PFSK-1 (cell line): ENCODE measurements at regions not wholly inside any gene's neighbourhood (a gene's known extent, or its start where the extent isn't known, plus 50 kb on each side); places are given as distances from the start of the nearest gene placed in this dataset.

Experiments
- FOXP2 ChIP-seq: optimal IDR thresholded peaks from 2 replicates; pipeline ENCODE3; 2011; ENCODE audit warnings: borderline replicate concordance, control low read depth, inconsistent platforms; ENCODE audit not compliant: insufficient read depth; ENCODE audit errors: extremely low read length, extremely low read depth
- POLR2AphosphoS5 ChIP-seq: IDR thresholded peaks from 2 replicates; pipeline ENCODE4 v1.6.1; 2012; ENCODE audit warnings: low read depth, mild to moderate bottlenecking, control low read depth, low read length, moderate library complexity
- SIN3A ChIP-seq: IDR thresholded peaks from 2 replicates; pipeline ENCODE4 v1.6.1; 2012; ENCODE audit warnings: mild to moderate bottlenecking, low read length, moderate library complexity, borderline replicate concordance; ENCODE audit not compliant: insufficient read depth
- TAF1 ChIP-seq: IDR thresholded peaks from 2 replicates; pipeline ENCODE4 v1.6.1; 2012; ENCODE audit warnings: low read length, control low read depth, borderline replicate concordance; ENCODE audit not compliant: insufficient read depth
- TF ChIP-seq, protein P1 (sequence below), 2 experiments: IDR thresholded peaks; 2 replicates each; pipeline versions ENCODE4 v1.6.1 to v1.8.0; 2011 to 2012; ENCODE audit warnings: low read depth in 2 of 2, low read length in 2 of 2, control low read depth in 1 of 2, inconsistent platforms in 1 of 2, mild to moderate bottlenecking in 1 of 2, moderate library complexity in 1 of 2; ENCODE audit not compliant: insufficient read depth in 1 of 2

DNA sequence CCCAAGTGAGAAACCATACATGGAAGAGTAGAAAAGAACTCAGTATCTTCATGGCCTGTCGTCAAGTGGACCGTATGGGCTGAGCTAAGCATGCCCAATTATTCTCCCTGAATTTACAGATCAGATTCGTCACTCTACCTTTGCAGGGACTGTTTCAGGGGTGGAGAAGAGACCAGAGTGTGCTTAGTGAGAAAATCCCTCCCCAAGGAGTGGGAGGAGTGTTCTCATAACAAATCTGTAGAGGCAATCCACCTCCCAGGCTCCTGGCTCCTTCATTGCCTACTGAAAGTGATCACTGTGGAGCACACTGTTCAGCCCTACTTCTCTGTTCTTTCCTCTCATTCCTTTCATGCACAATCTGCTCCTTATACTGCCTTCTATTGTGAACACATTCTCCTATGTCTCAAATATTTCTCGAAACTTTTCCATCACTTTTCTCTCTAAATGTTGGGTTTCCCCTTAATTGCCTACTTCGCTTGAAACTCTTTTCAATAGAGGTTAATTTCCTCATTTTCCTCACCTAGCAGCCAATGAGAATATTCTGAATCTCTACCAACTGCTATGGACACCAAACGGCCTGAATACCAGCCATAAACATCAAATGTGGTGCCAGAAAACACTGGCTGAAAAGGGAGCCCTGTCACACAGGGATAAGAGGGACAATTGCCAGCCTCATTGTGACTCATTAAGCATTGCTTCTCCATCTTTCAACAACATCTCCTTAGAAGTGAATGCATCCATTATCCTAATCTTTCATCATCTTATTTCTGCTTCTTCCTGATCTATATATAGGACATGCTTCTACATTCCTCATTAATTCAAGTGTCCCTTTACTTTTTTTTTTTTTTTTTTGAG lies 398.3 kb downstream of the UTRN start:
- TF ChIP-seq TAF1 (no peak), FOXP2 (no peak), SIN3A (no peak), POLR2AphosphoS5 (no peak)
- TF ChIP-seq, protein P1, sequence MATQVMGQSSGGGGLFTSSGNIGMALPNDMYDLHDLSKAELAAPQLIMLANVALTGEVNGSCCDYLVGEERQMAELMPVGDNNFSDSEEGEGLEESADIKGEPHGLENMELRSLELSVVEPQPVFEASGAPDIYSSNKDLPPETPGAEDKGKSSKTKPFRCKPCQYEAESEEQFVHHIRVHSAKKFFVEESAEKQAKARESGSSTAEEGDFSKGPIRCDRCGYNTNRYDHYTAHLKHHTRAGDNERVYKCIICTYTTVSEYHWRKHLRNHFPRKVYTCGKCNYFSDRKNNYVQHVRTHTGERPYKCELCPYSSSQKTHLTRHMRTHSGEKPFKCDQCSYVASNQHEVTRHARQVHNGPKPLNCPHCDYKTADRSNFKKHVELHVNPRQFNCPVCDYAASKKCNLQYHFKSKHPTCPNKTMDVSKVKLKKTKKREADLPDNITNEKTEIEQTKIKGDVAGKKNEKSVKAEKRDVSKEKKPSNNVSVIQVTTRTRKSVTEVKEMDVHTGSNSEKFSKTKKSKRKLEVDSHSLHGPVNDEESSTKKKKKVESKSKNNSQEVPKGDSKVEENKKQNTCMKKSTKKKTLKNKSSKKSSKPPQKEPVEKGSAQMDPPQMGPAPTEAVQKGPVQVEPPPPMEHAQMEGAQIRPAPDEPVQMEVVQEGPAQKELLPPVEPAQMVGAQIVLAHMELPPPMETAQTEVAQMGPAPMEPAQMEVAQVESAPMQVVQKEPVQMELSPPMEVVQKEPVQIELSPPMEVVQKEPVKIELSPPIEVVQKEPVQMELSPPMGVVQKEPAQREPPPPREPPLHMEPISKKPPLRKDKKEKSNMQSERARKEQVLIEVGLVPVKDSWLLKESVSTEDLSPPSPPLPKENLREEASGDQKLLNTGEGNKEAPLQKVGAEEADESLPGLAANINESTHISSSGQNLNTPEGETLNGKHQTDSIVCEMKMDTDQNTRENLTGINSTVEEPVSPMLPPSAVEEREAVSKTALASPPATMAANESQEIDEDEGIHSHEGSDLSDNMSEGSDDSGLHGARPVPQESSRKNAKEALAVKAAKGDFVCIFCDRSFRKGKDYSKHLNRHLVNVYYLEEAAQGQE (IDR thresholded peaks at IDR 0.05; ENCODE audit: insufficient read depth in 1 of 2, low read depth in 2 of 2, low read length in 2 of 2), result no peak

DNA sequence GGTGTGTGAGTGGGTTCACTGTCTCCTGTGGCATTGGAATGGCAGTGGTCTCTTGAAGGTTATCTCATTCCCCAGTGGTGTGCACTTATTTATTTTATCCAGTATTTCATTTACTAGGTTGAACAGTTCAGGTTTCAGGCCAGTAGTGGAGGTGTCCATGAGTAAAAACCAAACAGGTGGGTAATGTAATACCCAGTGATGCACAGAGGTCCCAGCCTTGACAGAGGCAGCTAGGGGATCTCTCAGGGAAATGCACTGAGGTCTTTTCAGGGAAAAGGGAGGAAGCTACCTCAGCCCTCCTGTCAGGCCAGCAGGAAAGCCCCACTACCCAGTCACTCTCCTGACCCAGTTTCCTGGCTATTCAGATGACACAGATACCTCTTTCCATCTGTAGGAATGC lies 403.6 kb downstream of the UTRN start:
- no peak for TF ChIP-seq TAF1
- TF ChIP-seq, protein P1 (IDR thresholded peaks at IDR 0.05; ENCODE audit: insufficient read depth in 1 of 2, low read depth in 2 of 2, low read length in 2 of 2), result no peak
- no peak for TF ChIP-seq FOXP2
- no peak for TF ChIP-seq POLR2AphosphoS5
- TF ChIP-seq SIN3A, result no peak

DNA sequence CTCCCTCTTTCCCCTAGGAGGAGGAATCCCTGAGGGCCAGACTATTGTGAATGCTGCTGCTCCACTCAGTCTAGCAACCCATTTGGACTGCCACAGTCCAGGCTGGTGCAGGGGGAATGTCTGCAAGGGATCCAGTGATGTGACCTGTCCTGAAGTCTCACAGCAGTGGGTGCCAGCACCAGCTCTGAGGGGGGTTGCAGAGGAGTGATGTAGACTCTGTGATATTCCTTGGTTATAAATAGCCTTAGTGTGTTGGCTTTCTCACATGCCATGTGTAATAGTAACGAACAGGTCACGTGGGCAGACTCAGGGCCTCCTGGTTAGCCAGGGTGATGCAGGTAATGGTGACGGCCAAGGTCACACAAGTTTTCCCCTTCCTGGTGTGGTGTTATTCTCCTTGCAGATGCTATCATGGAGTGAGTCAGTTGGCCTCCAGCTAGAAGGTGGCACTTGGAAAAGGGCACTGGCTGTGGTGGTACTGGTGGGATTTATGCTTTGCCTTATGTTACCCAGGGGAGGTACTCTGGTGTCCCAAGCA lies 404.4 kb downstream of the UTRN start:
- TF ChIP-seq TAF1 (no peak), SIN3A (no peak), POLR2AphosphoS5 (no peak), FOXP2 (no peak)
- TF ChIP-seq, protein P1 (IDR thresholded peaks at IDR 0.05; ENCODE audit: insufficient read depth in 1 of 2, low read depth in 2 of 2, low read length in 2 of 2), result no peak

DNA sequence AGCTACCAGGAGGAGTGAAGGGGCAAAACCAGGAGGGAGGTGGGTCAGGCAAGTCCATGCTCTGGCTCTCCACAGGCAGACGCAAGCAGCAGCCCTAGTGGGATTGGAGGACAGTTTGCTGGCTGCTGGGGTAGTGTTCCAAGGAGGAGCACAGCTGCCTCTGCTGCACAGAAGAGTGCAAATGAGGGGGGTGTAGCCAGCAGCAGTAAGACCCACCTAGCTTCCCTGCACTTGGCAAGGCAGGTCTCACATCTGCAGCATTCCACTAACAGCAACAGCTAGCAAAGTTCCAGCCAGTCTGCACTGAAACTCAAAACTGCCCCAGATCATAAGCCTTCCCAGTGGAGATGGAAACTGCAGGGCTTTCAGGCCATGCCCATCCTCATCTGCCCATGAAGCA lies 405.0 kb downstream of the UTRN start:
- TF ChIP-seq SIN3A, result no peak

DNA sequence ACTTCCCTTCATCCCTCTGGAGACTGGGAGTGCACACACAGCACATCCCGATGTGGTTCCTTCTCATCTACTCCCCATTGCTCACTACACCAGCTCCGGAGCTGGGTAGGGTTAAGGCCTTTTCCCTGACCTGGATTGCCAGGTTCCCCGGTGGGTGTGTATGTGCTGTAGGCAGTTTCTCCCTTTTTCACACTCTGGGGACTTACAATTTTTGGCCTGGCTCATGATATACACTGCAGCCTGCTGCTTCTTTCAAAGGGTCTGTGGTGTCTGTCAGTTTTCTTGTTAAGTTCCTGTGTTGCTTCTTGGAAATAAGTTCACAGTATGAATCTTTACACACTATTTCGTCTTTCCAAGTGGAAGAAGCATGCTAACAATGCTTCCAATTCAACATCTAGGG lies 405.5 kb downstream of the UTRN start:
- TF ChIP-seq FOXP2, result no peak

DNA sequence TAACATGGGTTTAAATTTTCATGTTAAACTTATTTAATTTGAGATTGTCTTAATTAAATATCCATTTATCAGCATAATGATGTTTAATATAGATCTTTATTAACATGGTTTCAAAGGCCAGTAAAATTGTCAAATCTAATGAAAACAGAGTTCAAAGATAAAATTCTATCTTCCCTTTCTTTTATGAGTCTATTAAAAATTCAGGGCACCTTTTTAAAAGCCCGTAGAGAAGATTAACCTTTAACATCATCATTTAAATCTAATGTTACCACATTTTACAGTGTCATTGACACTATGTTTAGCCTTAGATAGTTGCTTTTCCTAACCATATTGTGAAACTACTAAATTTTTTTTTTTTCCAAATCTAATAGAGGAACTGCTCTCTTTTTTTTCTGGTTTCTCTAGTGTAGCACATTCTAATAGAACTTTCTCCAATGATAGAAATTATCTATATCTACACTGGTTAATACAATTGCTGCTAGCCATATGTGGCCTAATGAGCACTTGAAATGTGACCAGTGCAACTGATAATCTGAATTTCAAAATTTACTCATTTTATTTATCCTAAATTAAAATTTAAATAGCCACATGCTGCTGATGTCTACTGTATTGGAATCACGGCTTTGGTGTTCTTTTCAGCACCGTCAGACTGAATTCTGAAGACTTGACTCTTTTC lies 410.9 kb downstream of the UTRN start:
- TF ChIP-seq, protein P1 (IDR thresholded peaks at IDR 0.05; ENCODE audit: insufficient read depth in 1 of 2, low read depth in 2 of 2, low read length in 2 of 2), result no peak
- no peak for TF ChIP-seq POLR2AphosphoS5
- TF ChIP-seq TAF1, result no peak
- TF ChIP-seq FOXP2, result no peak
- no peak for TF ChIP-seq SIN3A
